HepG2 (cell line): ENCODE measurements at regions not wholly inside any gene's neighbourhood (a gene's known extent, or its start where the extent isn't known, plus 50 kb on each side); places are given as distances from the start of the nearest gene placed in this dataset.

Source experiments
- CTCF ChIP-seq: sonication (generic); formaldehyde crosslinking; IDR thresholded peaks from 2 replicates; pipeline ENCODE4 v1.5.0; 2020; ENCODE audit warnings: mild to moderate bottlenecking, missing genetic modification reagents, moderate library complexity
- KDM5B ChIP-seq: sonication (generic); formaldehyde crosslinking; IDR thresholded peaks from 2 replicates; pipeline ENCODE4 v1.4.0; 2020; ENCODE audit warnings: missing genetic modification reagents, mild to moderate bottlenecking, borderline replicate concordance
- RFX5 ChIP-seq: IDR thresholded peaks from 2 replicates; pipeline ENCODE4 v1.6.1; 2011; ENCODE audit warnings: low read depth, low read length, improper control_type of control experiment
- SIN3A ChIP-seq: IDR thresholded peaks from 2 replicates; pipeline ENCODE4 v1.6.1; 2011; ENCODE audit warnings: low read depth, mild to moderate bottlenecking, control low read depth, low read length, borderline replicate concordance

GRCh38 chr9:111263116-111263515 is 66.9 kb downstream of the OR2K2 start:
- no peak for TF ChIP-seq KDM5B
- TF ChIP-seq RFX5: no peak
- TF ChIP-seq SIN3A: no peak
- TF ChIP-seq CTCF (CRISPR knock-in tag): no peak
